Fibroblast of villous mesenchyme (primary cell): ENCODE measurements at regions not wholly inside any gene's neighbourhood (a gene's known extent, or its start where the extent isn't known, plus 50 kb on each side); places are given as distances from the start of the nearest gene placed in this dataset.

Experiments used
- DNase-seq: peaks from one replicate; pipeline ENCODE4 v3.0.0-alpha.2; 2010; ENCODE audit warnings: low read depth
- H3K4me3 ChIP-seq: 2 replicates; pipeline ENCODE4 v1.5.1; 2011; ENCODE audit warnings: low read depth, mild to moderate bottlenecking, low read length
- TF ChIP-seq, protein P1 (sequence below): IDR thresholded peaks from 2 replicates; pipeline ENCODE4 v1.5.1; 2012; ENCODE audit warnings: low read depth, mild to moderate bottlenecking, low read length; ENCODE audit not compliant: insufficient read depth

DNA sequence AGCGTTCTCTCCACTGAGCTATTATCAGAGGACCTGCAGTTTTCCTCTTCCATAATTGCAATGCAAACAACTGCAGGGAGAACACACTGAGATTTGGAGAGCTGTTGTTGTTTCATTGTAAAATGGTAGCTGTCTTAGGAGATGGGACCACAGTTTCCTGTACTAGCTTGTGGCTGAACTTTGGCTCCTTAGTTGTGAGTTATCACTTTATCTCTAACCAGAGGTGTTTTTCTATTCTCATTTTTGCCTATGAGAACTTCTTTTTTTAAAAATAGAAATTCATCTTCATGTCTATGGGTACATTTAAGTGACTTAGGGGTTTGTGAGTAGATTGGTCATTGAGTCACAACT is 216.5 kb downstream of the SLC38A4 start:
- DNase-seq = no peak
- TF ChIP-seq, protein P1, sequence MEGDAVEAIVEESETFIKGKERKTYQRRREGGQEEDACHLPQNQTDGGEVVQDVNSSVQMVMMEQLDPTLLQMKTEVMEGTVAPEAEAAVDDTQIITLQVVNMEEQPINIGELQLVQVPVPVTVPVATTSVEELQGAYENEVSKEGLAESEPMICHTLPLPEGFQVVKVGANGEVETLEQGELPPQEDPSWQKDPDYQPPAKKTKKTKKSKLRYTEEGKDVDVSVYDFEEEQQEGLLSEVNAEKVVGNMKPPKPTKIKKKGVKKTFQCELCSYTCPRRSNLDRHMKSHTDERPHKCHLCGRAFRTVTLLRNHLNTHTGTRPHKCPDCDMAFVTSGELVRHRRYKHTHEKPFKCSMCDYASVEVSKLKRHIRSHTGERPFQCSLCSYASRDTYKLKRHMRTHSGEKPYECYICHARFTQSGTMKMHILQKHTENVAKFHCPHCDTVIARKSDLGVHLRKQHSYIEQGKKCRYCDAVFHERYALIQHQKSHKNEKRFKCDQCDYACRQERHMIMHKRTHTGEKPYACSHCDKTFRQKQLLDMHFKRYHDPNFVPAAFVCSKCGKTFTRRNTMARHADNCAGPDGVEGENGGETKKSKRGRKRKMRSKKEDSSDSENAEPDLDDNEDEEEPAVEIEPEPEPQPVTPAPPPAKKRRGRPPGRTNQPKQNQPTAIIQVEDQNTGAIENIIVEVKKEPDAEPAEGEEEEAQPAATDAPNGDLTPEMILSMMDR = no peak
- H3K4me3 ChIP-seq = no peak overlapping the region

DNA sequence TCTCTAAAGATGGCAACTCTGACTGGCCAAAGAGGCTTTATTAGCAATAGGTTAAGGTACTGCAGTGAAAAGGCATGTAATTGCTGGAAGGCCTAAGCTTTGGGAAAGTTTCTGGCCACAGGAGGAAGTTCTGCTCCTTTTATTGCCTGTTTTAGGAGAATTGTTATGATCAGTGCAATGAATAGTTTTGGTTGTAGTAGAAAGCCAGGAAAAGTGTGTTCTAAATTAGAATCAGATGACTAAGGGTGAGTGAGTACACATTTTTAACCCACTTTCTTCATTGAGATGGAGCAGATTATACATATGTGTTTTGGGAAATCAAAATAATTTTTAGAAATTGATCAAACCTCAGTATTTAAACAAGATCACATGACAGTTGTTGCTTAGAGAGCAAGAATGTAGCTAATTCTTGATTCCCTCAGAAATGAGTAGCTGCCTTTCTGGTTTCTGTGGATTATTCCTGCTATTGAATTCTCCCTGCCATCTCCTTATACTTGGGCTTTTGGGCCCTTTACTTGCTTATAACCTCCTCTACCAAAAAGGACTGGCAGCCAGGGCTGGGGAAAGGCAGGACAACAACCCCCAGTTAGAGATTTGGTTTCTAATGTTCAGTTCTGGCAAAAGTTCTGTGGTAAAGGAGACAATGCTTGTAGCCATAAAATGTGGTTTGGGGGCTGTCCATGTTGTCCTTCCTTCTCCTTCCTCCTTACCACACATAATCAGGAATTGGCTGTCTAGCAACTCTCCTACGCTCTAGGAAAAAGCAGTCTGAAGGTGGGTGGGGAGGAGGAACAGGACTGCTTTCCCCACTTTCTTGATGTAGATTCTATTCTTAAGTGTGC is 217.1 kb downstream of the SLC38A4 start:
- peak; percentile 80 for DNase-seq
- no peak overlapping the region for H3K4me3 ChIP-seq
- TF ChIP-seq, protein P1 = no peak

DNA sequence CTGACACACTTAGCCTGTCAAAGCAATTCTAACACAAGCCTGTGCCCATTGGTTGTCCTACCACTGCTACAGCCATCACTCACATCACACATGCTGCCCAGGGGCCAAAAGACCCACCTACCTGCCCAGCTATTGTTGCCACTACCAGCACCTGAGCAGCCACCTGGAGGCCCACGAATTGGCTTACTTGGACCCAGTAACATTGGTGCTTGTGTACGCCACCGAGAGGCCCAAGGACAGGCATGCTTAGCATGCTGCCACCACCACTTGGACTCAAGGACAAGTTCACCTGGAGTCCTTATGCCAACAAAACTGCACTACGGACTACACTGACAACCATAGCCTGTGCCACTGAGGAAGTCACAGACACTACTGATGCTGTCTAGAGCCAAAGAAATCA is 221.1 kb downstream of the SLC38A4 start:
- no peak for DNase-seq

DNA sequence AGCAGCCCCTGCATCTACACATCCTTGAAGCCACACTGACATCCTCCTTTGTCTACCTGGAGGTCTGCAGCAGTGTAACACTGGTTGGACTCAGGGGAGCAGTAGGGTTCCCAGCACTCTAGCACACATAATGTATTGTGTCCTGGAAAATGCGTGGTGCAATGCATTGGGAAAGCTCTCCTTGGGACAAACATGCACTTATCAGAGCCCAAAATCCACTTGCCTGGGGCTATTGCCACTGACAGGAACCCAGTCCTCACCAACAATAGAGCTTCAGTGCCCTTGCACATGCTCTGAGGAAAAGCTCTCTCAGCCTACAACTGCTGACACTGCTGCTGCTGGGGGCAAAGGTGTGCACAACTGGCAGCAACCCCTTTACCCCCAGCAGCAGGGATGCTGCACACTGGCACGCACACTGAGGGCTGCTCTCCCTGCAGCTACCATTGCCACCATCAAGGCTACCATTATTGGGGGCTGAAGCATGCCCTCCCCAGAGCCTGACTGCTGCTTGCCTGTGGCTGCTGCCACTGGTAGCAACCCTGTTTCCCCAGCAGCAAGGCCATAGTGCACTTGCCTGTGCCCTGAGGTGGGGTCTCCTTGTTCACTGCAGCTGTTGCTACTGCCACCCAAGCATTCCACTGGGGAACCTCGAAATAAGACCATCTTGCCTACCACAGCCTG is 221.9 kb downstream of the SLC38A4 start:
- TF ChIP-seq, protein P1 = no peak
- H3K4me3 ChIP-seq = no peak overlapping the region
- DNase-seq = no peak

More for the DNA sequence above, 221.1 kb downstream of the SLC38A4 start:
- no peak overlapping the region for H3K4me3 ChIP-seq
- TF ChIP-seq, protein P1 = no peak

DNA sequence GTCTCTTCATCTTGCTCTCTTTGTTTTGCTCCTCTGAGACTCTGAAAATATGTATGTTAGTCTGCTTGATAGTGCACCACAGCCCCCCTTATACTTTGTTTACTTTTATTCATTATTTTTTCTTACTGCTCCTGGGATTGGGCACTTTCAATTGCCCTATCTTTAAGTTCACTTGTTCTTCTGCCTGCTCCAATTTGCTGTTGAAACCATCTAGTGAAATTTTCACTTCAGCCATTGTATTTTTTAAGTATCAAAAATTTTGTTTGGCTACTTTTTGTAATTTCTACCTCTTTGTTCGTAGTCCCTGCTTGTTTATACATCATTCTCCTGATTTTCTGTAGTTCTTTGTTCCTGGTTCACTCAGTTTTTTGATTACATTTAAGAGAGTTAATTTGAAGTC is 223.3 kb downstream of the SLC38A4 start:
- TF ChIP-seq, protein P1 = no peak
- no peak overlapping the region for H3K4me3 ChIP-seq
- no peak for DNase-seq

DNA sequence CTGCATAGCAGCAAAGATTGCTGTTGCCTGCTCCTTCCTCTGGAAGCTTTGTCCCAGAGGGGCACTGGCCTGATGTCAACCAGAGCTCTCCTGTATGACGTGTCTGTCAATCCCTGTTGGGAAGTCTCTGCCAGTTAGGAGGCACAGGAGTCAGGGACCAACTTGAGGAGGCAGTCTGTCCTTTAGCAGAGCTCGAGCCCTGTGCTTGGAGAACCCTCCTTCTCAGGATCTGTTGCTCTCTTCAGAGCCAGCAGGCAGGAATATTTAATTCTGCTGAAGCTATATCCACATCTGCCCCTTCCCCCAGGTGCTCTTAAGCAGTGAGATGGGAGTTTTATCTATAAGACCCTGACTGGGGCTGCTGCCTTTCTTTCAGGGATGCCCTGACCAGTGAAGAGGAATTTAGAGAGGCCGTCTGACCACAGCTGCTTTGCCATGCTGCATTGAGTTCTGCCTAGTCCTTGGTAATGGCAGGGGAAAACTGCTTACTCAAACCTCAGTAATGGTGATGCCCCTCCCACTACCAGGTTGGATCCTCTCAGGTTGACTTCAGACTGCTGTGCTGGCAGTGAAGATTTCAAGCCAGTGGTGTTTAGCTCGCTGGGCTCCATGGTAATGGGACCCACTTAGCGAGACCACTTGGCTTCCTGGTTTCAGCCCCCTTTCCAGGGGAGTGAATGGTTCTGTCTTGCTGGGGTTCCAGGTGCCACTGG is 218.6 kb upstream of the SLC38A2 start:
- no peak for DNase-seq
- TF ChIP-seq, protein P1 = no peak
- H3K4me3 ChIP-seq = no peak overlapping the region
